Spleen (tissue), 7 donors: ENCODE measurements at regions not wholly inside any gene's neighbourhood (a gene's known extent, or its start where the extent isn't known, plus 50 kb on each side); places are given as distances from the start of the nearest gene placed in this dataset.

Source experiments
- POLR2A ChIP-seq, 3 donors: fragments of 450-650 bp; IDR thresholded peaks; one replicate each; pipeline ENCODE4 v1.5.1; 2017; ENCODE audit warnings: antibody characterized with exemption in 3 of 3, mild to moderate bottlenecking in 1 of 3
- POLR2AphosphoS5 ChIP-seq, 3 donors: sonication (generic); formaldehyde crosslinking; IDR thresholded peaks; one replicate each; pipeline ENCODE4 v1.5.1; 2017; ENCODE audit warnings: antibody characterized with exemption in 3 of 3
- TF ChIP-seq, protein P1 (sequence below), 11 experiments: fragments of 200-600 bp in 7 of 11; fragments of 450-650 bp in 4 of 11; sonication (generic) in 4 of 11; IDR thresholded peaks in 8 of 11; conservative IDR thresholded peaks in 3 of 11; 1 replicate in 7 of 11; 2 replicates in 4 of 11; pipeline versions ENCODE4 v1.4.0 to v1.8.0; 2016 to 2021; ENCODE audit warnings: antibody characterized with exemption in 11 of 11, inconsistent platforms in 4 of 11, mild to moderate bottlenecking in 1 of 11
- donor health status: DM: no; HTN: no; CAD: no; lungs with moderate emphysema.
- donor health status: DM: no; HTN: no; CAD: no.
- donor health status: DM: no; HTN: no; CAD: no.

GRCh38 chr16:47916266-47916665 is 239.5 kb downstream of the ABCC12 start:
- TF ChIP-seq, protein P1, sequence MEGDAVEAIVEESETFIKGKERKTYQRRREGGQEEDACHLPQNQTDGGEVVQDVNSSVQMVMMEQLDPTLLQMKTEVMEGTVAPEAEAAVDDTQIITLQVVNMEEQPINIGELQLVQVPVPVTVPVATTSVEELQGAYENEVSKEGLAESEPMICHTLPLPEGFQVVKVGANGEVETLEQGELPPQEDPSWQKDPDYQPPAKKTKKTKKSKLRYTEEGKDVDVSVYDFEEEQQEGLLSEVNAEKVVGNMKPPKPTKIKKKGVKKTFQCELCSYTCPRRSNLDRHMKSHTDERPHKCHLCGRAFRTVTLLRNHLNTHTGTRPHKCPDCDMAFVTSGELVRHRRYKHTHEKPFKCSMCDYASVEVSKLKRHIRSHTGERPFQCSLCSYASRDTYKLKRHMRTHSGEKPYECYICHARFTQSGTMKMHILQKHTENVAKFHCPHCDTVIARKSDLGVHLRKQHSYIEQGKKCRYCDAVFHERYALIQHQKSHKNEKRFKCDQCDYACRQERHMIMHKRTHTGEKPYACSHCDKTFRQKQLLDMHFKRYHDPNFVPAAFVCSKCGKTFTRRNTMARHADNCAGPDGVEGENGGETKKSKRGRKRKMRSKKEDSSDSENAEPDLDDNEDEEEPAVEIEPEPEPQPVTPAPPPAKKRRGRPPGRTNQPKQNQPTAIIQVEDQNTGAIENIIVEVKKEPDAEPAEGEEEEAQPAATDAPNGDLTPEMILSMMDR (IDR thresholded peaks at IDR 0.05 in 8 of 11, conservative IDR thresholded peaks at IDR 0.05 in 3 of 11) = no peak
- TF ChIP-seq POLR2AphosphoS5 (IDR thresholded peaks at IDR 0.05) (no peak), POLR2A (IDR thresholded peaks at IDR 0.05) (no peak)
